ENCODE measurements at regions not wholly inside any gene's neighbourhood (a gene's known extent, or its start where the extent isn't known, plus 50 kb on each side); places are given as distances from the start of the nearest gene placed in this dataset.

GRCh38 chr12:124464830-124465229 is 102.6 kb downstream of the NCOR2 start:
- Histone ChIP-seq H3K36me3 (ENCODE audit: control insufficient read depth in 1 of 2, insufficient read depth in 2 of 2, low read length in 2 of 2) (peaks cover 5 to 17% of the 10 kb centered on the region in 2 experiments), H3K27me3 (ENCODE audit: insufficient read depth, low read length) (no peaks in the 10 kb centered on the region), H2AFZ (ENCODE audit: low read depth, low read length, poor library complexity, severe bottlenecking) (no peak overlapping the region), H3K9ac (ENCODE audit: low read length) (no peak overlapping the region), H3K79me2 (ENCODE audit: insufficient read depth, low read length) (0 out of 2 replicates have a peak, but pooled peaks cover 5% of the 10 kb centered on the region), H3K9me2 (ENCODE audit: insufficient read depth) (no peaks in the 10 kb centered on the region), H3K4me1 (ENCODE audit: control insufficient read depth in 1 of 2, insufficient read depth in 2 of 2, low read length in 2 of 2) (no peaks in the 10 kb centered on the region), H4K20me1 (ENCODE audit: insufficient read depth) (no peaks in the 10 kb centered on the region), H3K27ac (ENCODE audit: low read depth, low read length) (no peak overlapping the region), H3K4me3 (replicated peaks in 1 of 2; ENCODE audit: low read depth in 1 of 2, low read length in 2 of 2) (no peak overlapping the region), H3K4me2 (ENCODE audit: low read length) (no peak overlapping the region), H3K9me3 (ENCODE audit: control insufficient read depth in 1 of 2, insufficient read depth in 1 of 2, low read depth in 1 of 2, low read length in 2 of 2) (peaks cover 4 to 9% of the 10 kb centered on the region in 2 experiments; a peak in 2 of 4 replicates)
- ChIA-PET CTCF (no interaction called here), POLR2A (no interaction called here), RAD21 (ENCODE audit: low non-redundant PET in 1 of 2, low total read pairs in 2 of 2, uncharacterized antibody in 2 of 2, unreplicated experiment in 2 of 2) (no interaction called here)
- ATAC-seq (no peak), DNase-seq (ENCODE audit: low read depth, low spot score) (no peak)
- BruUV-seq (replicated peaks) = no TSS peak
- intact Hi-C loops (cut with micrococcal nuclease) = no loop called here
- TF ChIP-seq, protein P1, sequence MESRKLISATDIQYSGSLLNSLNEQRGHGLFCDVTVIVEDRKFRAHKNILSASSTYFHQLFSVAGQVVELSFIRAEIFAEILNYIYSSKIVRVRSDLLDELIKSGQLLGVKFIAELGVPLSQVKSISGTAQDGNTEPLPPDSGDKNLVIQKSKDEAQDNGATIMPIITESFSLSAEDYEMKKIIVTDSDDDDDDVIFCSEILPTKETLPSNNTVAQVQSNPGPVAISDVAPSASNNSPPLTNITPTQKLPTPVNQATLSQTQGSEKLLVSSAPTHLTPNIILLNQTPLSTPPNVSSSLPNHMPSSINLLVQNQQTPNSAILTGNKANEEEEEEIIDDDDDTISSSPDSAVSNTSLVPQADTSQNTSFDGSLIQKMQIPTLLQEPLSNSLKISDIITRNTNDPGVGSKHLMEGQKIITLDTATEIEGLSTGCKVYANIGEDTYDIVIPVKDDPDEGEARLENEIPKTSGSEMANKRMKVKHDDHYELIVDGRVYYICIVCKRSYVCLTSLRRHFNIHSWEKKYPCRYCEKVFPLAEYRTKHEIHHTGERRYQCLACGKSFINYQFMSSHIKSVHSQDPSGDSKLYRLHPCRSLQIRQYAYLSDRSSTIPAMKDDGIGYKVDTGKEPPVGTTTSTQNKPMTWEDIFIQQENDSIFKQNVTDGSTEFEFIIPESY (IDR thresholded peaks at IDR 0.05; ENCODE audit: extremely low read depth, insufficient replicate concordance, low read length) = no peak
- TF ChIP-seq FOSL1 (IDR thresholded peaks at IDR 0.05; ENCODE audit: low read depth) (no peak), REST (IDR thresholded peaks at IDR 0.05; ENCODE audit: low read depth) (no peak), POLR2A (IDR thresholded peaks at IDR 0.05; ENCODE audit: borderline replicate concordance, extremely low read depth, insufficient read depth, insufficient read length) (no peak), YY1 (IDR thresholded peaks at IDR 0.05; ENCODE audit: extremely low read depth, insufficient replicate concordance, low read depth, low read length) (no peak), JUND (IDR thresholded peaks at IDR 0.05) (no peak), SIN3A (IDR thresholded peaks at IDR 0.05; ENCODE audit: low read depth) (no peak)
- TF ChIP-seq, protein P2, sequence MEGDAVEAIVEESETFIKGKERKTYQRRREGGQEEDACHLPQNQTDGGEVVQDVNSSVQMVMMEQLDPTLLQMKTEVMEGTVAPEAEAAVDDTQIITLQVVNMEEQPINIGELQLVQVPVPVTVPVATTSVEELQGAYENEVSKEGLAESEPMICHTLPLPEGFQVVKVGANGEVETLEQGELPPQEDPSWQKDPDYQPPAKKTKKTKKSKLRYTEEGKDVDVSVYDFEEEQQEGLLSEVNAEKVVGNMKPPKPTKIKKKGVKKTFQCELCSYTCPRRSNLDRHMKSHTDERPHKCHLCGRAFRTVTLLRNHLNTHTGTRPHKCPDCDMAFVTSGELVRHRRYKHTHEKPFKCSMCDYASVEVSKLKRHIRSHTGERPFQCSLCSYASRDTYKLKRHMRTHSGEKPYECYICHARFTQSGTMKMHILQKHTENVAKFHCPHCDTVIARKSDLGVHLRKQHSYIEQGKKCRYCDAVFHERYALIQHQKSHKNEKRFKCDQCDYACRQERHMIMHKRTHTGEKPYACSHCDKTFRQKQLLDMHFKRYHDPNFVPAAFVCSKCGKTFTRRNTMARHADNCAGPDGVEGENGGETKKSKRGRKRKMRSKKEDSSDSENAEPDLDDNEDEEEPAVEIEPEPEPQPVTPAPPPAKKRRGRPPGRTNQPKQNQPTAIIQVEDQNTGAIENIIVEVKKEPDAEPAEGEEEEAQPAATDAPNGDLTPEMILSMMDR (IDR thresholded peaks at IDR 0.05 in 2 of 3, conservative IDR thresholded peaks at IDR 0.05 in 1 of 3; ENCODE audit: borderline replicate concordance in 1 of 3, insufficient read depth in 1 of 3, low read depth in 2 of 3, low read length in 2 of 3) = no peak
